BJ (cell line): ENCODE measurements at regions not wholly inside any gene's neighbourhood (a gene's known extent, or its start where the extent isn't known, plus 50 kb on each side); places are given as distances from the start of the nearest gene placed in this dataset.
"Not testable (repeated sequence)": the region's sequence is repeated elsewhere in the genome, so short reads cannot be mapped to it uniquely, and the experiment has no call there.

Experiments
- CTCF ChIA-PET: fragments of 350-600 bp; formaldehyde crosslinking; extraction: SDS; loops from one replicate; lab custom pipeline; 2021; ENCODE audit warnings: antibody characterized with exemption, inconsistent platforms; lab: Yijun Ruan, JAX
- POLR2A ChIA-PET: fragments of 300-600 bp; sonication (Branson Sonifier 250); formaldehyde crosslinking; extraction: SDS; loops from one replicate; lab custom pipeline; 2021; ENCODE audit warnings: antibody characterized with exemption; lab: Charles Lee
- DNase-seq: peaks from one replicate; pipeline ENCODE4 v3.0.0-alpha.2; 2011; ENCODE audit warnings: low read depth
- H3K27me3 ChIP-seq: 2 replicates; pipeline ENCODE4 v1.6.0; 2011; ENCODE audit warnings: low read length; ENCODE audit not compliant: control insufficient read depth, insufficient read depth
- H3K36me3 ChIP-seq: 2 replicates; pipeline ENCODE4 v1.5.1; 2011; ENCODE audit warnings: low read length; ENCODE audit not compliant: control insufficient read depth, insufficient read depth
- H3K4me3 ChIP-seq: 2 replicates; pipeline ENCODE4 v1.5.1; 2011; ENCODE audit warnings: low read depth, mild to moderate bottlenecking, control low read depth, low read length
- CTCF ChIP-seq: IDR thresholded peaks from 2 replicates; pipeline ENCODE4 v1.5.1; 2011; ENCODE audit warnings: low read depth, mild to moderate bottlenecking, control low read depth, inconsistent platforms, low read length, moderate library complexity; ENCODE audit not compliant: insufficient read depth

DNA sequence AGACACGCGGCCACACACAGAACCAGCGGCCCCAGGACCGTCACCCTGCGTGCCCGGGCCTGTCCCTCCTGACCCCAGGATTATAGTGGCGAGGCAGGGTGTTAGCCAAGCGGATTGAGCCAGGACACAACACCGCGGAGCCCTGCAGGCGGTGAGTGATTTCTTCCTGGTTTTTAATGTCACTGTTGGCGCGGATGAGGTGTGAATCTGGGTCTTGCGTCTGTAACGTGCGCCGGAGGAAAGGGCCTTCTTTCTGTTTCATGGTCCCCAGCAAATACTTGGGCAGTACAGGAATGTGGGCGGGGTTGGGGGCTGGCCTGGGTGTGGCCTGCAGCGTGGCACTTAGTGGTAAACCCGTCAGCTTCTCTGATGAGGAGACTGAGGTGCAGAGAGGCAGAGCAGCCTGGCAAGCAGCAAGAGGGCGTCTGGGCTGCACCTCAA lies 154.9 kb downstream of the NPIPB11 start:
- H3K36me3 ChIP-seq, DNase-seq, CTCF ChIA-PET, H3K4me3 ChIP-seq, H3K27me3 ChIP-seq, POLR2A ChIA-PET: not testable (repeated sequence)

DNA sequence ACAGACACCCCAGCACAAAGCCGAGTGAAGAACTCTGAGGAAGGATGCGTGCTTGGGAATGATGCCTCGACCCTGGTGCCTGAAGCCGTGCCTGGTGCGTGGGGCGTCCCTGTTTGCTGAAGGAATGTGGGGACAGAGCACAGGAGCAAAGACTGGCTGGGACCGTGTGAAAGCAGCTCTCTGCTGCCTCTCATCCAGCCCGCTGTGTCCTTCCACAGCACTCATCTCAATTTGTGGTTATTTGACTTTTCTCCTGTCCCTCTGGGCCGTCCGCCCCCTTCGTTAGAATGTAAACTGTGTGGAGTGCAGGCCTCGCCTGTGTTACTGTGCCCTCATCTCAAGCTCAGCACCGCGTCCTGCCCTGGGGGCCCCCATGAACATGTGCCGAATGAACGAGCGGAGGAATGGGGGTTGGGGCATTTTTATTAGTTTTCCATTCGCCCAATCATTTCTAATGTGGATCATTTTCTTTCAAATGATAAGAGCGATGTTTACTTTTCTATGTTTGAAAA lies 155.5 kb downstream of the NPIPB11 start:
- POLR2A ChIA-PET, H3K36me3 ChIP-seq, H3K27me3 ChIP-seq, DNase-seq, H3K4me3 ChIP-seq, CTCF ChIA-PET: not testable (repeated sequence)

- H3K36me3 ChIP-seq, H3K4me3 ChIP-seq, POLR2A ChIA-PET, H3K27me3 ChIP-seq, DNase-seq: not testable (repeated sequence)
- CTCF ChIA-PET = interaction anchor here (0.6 kb wide), 1 partner anchor 156 kb away, joined by 3 read pairs; no protein-coding TSS in a partner anchor
These were observed 156.0 kb downstream of the NPIPB11 start for GRCh38 chr16:29250469-29250868.

GRCh38 chr16:29248940-29249318 lies 157.6 kb downstream of the NPIPB11 start:
- H3K36me3 ChIP-seq, H3K27me3 ChIP-seq, DNase-seq, CTCF ChIA-PET, POLR2A ChIA-PET, H3K4me3 ChIP-seq: not testable (repeated sequence)

- H3K4me3 ChIP-seq, H3K36me3 ChIP-seq, POLR2A ChIA-PET, DNase-seq, CTCF ChIA-PET, H3K27me3 ChIP-seq: not testable (repeated sequence)
These were observed 158.1 kb downstream of the NPIPB11 start for GRCh38 chr16:29248306-29248939.

DNA sequence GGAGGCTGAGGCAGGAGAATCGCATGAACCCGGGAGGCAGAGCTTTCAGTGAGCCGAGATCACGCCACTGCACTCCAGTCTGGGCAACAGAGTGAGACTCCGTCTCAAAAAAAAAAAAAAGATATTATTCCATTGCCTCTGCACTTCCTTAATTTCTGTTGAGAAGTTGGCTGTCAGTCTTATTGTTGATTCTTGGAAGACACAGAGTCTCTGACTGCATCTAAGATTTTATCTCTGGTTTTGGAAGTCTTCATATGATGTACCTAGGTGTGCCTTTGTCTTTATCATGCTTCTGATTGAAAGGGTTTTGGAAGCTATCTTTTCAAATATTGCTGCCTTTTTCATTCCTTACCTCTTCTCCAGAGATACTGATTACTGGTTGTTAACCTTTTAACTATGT lies 160.4 kb downstream of the NPIPB11 start:
- CTCF ChIA-PET, POLR2A ChIA-PET, H3K27me3 ChIP-seq, H3K36me3 ChIP-seq, DNase-seq, H3K4me3 ChIP-seq: not testable (repeated sequence)

- Histone ChIP-seq H3K36me3 (no peaks in the 10 kb centered on the region), H3K4me3 (no peak overlapping the region), H3K27me3 (no peaks in the 10 kb centered on the region)
- no peak for TF ChIP-seq CTCF
- CTCF ChIA-PET = no interaction called here
- POLR2A ChIA-PET = no interaction called here
- DNase-seq = no peak
These were observed 168.5 kb downstream of the NPIPB11 start for GRCh38 chr16:29237971-29238370.

GRCh38 chr16:29237495-29237894 lies 169.0 kb downstream of the NPIPB11 start:
- POLR2A ChIA-PET, CTCF ChIA-PET, H3K4me3 ChIP-seq, H3K36me3 ChIP-seq, H3K27me3 ChIP-seq, DNase-seq: not testable (repeated sequence)

DNA sequence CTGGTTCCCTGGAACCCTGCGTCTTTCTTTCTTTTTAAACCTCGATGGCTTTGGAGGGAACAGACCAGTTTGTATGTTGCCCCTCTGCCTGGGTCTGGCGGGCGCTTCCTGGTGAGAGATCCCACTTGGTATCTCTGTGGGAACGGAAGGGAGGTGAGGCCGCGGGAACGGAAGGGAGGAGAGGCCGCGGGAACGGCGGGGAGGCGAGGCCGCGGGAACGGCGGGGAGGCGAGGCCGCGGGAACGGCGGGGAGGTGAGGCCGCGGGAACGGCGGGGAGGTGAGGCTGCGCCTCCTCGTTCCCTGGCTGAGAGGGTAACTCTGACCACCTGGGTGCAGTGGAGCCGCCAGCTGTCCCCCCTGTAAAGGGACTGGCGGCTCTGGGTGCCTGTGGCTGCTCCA lies 169.5 kb downstream of the NPIPB11 start:
- H3K27me3 ChIP-seq, H3K4me3 ChIP-seq, DNase-seq, H3K36me3 ChIP-seq, CTCF ChIA-PET, POLR2A ChIA-PET: not testable (repeated sequence)

DNA sequence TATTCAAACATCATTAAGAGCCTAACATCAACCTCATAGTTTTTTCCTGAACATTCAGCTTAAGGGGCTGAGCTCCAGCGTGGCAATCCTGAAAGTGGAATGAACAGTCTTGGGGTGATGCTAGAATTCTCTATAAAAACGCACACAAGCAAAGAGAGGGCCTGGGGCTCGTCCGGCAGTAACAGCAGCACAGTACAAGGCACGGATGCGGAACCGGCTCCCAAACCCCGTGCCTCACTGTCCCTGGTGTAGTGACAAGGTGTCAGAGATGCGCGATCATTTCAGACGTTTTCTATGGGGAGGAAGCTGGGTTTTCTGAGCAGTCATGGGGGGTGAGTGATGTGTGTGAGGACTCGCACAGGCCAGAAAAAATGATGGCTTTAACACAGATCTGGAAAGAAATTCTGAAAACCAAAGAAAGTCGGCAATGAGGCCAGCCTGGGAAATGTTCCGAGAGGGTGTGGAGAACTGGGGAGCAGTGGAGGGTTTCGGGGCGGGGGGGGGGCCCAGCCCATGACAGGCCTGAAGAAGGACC lies 170.6 kb downstream of the NPIPB11 start:
- CTCF ChIA-PET, DNase-seq, H3K4me3 ChIP-seq, H3K36me3 ChIP-seq, POLR2A ChIA-PET, H3K27me3 ChIP-seq: not testable (repeated sequence)

DNA sequence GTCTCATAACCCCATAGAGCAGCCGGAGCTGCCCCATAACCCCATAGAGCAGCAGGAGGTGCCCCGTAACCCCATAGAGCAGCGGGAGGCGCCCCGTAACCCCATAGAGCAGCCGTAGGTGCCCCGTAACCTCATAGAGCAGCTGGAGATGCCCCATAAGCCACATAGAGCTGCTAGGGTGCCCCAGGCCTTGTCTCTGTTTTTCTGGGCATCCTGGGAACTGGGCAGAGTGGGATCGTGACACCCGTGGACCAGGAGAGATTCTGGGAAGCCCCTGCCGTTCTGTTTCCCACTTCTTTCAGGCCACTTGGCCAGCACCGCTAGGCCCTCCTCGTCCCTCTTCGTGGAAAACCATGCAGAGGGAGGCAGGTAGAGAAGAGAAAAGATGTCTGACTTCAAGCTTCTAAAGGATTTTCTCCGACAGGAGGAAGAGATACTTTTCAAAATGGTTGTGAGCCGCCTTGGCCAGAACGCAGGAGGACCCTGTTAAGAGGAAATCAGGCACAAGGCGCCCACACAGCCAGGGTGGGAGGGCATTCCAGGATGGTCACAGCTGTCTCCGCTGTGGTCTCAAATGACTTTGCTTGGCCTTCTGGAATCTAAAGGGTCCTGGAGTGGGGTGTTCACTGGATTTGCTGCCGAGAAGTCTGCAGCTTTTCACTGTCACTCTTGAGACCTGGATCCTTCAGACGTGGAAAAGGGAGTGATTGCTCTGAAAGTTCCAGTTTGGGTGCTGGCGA lies 171.8 kb downstream of the NPIPB11 start:
- POLR2A ChIA-PET, H3K36me3 ChIP-seq, H3K27me3 ChIP-seq, H3K4me3 ChIP-seq, DNase-seq, CTCF ChIA-PET: not testable (repeated sequence)
